ENCODE measurements at regions not wholly inside any gene's neighbourhood (a gene's known extent, or its start where the extent isn't known, plus 50 kb on each side); places are given as distances from the start of the nearest gene placed in this dataset.

DNA sequence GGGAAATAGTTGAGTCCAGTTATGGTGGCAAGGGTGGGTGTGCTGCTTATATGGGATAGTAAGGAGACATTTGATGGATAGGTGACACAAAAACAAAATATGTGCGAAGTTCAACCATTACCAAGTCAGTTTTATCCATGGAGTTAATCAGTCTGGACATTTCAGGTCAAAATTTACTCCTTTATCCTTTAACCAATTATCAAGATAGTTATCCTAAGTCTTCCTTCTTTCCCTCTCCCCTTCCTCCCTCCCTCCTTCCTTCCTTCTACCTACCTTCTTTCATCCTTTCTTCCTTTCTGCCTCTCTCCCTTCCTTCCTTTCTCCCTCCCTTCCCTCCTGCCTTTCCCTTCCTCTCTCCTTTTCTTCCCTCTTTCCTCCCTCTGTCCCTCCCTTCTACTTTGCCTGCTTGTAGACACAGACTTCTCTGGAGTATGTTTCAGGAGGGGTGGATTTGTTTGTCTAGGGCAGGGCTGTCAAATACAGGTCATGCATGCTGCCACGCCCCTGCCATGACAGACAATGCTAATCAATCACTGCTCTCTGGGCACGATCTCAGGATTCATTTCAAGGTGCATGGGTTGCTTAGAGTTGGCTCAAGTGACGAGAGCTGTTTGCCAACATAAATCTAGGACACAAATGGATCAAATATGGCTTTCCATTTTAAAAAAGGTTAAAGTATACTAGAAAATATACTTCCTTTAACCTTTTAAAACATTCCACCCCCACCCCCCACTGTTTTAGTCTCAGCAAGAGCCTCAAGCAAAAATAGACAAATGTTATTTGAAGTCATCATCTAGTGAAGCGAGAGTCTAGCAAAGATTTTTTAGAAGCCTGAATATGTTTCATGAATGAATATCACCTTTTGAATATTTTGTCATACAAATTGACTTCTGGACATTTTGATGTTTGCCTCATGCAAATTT lies 281.6 kb upstream of the CITED2 start:
- peaks cover 6% of the 10 kb centered on the region for H3K9me3 Mint-ChIP-seq
- TF ChIP-seq, protein P1, sequence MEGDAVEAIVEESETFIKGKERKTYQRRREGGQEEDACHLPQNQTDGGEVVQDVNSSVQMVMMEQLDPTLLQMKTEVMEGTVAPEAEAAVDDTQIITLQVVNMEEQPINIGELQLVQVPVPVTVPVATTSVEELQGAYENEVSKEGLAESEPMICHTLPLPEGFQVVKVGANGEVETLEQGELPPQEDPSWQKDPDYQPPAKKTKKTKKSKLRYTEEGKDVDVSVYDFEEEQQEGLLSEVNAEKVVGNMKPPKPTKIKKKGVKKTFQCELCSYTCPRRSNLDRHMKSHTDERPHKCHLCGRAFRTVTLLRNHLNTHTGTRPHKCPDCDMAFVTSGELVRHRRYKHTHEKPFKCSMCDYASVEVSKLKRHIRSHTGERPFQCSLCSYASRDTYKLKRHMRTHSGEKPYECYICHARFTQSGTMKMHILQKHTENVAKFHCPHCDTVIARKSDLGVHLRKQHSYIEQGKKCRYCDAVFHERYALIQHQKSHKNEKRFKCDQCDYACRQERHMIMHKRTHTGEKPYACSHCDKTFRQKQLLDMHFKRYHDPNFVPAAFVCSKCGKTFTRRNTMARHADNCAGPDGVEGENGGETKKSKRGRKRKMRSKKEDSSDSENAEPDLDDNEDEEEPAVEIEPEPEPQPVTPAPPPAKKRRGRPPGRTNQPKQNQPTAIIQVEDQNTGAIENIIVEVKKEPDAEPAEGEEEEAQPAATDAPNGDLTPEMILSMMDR (conservative IDR thresholded peaks at IDR 0.05) = no peak
- DNase-seq (ENCODE audit: low read depth, low spot score) = no peak
- H3K4me3 Mint-ChIP-seq = no peak overlapping the region
- peaks cover 40% of the 10 kb centered on the region for H3K4me1 Mint-ChIP-seq
- no peak overlapping the region for H3K27ac Mint-ChIP-seq (ENCODE audit: unreplicated experiment)
- peaks cover 6% of the 10 kb centered on the region for H3K36me3 Mint-ChIP-seq (ENCODE audit: low read depth)
- H3K27me3 Mint-ChIP-seq (ENCODE audit: low read depth) = no peaks in the 10 kb centered on the region

DNA sequence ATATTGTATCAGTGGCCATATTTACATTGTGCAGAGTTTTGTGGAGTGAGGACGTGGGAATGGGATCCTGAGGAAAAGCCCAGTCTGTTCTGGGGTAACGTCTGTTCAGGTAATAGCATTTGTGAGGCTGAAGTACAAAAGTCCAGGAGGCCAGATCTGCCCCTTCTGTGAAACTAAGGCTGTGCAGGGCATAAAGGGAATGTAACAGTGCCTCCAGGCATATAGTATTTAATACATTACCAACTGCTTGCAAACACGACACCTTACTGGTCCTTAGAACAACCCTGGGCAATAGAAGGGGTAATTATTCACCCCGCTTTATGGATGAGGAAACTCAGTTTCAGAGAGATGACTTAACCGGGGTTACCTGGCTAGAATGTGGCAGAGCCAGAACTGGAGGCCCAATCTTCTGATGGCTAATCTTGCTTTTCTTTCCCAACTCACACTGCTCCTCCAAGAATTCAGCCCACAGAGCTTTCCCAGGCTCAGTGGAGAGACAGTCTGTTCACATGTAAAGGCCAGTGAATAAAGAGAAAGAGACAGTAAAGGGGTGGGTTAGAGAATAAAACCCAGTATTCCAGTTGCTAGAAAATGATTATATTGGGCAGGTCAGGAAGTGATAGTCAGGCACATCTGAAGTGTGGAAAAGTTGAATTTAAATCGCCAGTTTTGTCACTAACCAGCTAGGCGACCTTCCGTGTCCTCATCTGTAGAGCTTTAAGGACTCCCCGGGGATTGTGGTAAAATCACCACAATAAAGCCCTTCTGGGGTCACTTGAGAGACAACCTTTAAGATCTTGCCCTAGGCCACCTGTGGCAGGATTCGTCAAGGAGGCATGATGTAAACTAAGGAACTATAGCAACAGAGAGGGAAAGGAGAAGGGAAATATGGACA lies 280.7 kb upstream of the CITED2 start:
- peaks cover 3% of the 10 kb centered on the region for H3K9me3 Mint-ChIP-seq
- no peak overlapping the region for H3K4me3 Mint-ChIP-seq
- TF ChIP-seq, protein P1 (conservative IDR thresholded peaks at IDR 0.05) = no peak
- H3K36me3 Mint-ChIP-seq (ENCODE audit: low read depth) = peaks cover 2% of the 10 kb centered on the region
- peaks cover 44% of the 10 kb centered on the region for H3K4me1 Mint-ChIP-seq
- H3K27me3 Mint-ChIP-seq (ENCODE audit: low read depth) = no peaks in the 10 kb centered on the region
- H3K27ac Mint-ChIP-seq (ENCODE audit: unreplicated experiment) = peak overlapping the region; percentile 87
- no peak for DNase-seq (ENCODE audit: low read depth, low spot score)

DNA sequence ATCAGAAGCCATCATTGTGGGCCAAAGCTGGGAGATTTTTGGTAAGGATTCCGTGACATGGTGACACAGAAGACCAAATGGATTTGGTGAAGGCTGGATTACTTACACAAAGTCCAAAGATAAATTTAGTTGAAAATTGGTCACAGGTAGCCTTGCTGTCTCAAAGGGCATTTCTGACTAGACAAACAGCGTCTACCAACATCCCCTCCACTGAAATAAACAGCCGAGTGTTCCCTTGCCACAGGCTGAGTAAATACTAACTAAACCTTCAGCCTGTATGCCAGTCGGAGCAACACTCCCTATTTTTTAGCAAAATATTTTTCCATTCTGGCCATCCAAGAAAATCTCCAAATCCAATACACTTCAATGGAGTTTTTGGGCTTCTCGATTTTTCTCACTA lies 279.9 kb upstream of the CITED2 start:
- peaks cover 4% of the 10 kb centered on the region for H3K36me3 Mint-ChIP-seq (ENCODE audit: low read depth)
- TF ChIP-seq, protein P1 (conservative IDR thresholded peaks at IDR 0.05) = no peak
- H3K9me3 Mint-ChIP-seq = peaks cover 3% of the 10 kb centered on the region
- H3K4me3 Mint-ChIP-seq = no peak overlapping the region
- H3K27me3 Mint-ChIP-seq (ENCODE audit: low read depth) = no peaks in the 10 kb centered on the region
- no peak overlapping the region for H3K27ac Mint-ChIP-seq (ENCODE audit: unreplicated experiment)
- no peak for DNase-seq (ENCODE audit: low read depth, low spot score)
- peaks cover 52% of the 10 kb centered on the region for H3K4me1 Mint-ChIP-seq

DNA sequence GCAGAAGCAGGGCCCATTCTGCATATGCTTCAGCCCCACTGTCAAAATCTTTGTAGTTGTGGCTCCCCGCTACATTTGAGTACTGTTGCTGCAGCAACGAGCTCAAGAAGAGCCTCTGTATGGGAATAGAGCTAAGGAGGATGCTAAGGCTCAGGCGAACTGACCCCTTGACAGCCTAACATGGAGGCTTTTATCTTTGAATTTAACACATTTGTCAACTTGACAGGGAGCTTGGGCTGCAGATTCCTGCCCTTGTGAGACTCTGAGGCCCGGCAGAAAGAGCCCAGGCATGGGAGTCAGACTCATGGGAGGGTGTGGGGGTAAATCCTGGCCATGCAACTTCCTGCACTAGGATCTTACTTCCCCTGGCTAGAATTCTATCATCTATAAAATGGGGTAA lies 278.7 kb upstream of the CITED2 start:
- H3K9me3 Mint-ChIP-seq = peaks cover 3% of the 10 kb centered on the region
- peak; percentile 5 for DNase-seq (ENCODE audit: low read depth, low spot score)
- peaks cover 64% of the 10 kb centered on the region for H3K4me1 Mint-ChIP-seq
- peaks cover 4% of the 10 kb centered on the region for H3K36me3 Mint-ChIP-seq (ENCODE audit: low read depth)
- H3K4me3 Mint-ChIP-seq = peak overlapping the region; percentile 17
- H3K27me3 Mint-ChIP-seq (ENCODE audit: low read depth) = no peaks in the 10 kb centered on the region
- peak overlapping the region; percentile 9 for H3K27ac Mint-ChIP-seq (ENCODE audit: unreplicated experiment)
- TF ChIP-seq, protein P1 (conservative IDR thresholded peaks at IDR 0.05) = no peak

DNA sequence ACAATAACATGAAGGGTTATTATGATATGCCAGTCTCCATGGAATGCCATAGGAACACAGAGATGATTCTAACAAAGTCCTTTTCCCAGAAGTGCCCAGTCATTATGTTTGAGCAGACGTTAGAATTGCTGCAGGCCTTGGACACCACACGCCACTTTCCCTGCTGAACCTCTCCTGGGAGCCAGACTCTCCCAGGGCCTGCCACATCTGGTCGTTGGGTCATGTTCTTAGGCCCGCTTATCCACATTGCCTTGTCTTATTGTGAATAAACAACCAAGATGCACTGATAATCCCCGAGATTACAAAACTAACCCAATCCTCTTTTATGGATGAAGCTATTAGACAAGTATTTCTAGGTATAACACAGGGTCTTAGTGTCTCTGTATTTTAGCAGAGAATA lies 276.5 kb upstream of the CITED2 start:
- peaks cover 7% of the 10 kb centered on the region for H3K36me3 Mint-ChIP-seq (ENCODE audit: low read depth)
- H3K4me1 Mint-ChIP-seq = peaks cover 57% of the 10 kb centered on the region
- H3K4me3 Mint-ChIP-seq = no peak overlapping the region
- no peaks in the 10 kb centered on the region for H3K27me3 Mint-ChIP-seq (ENCODE audit: low read depth)
- H3K27ac Mint-ChIP-seq (ENCODE audit: unreplicated experiment) = no peak overlapping the region
- no peak for DNase-seq (ENCODE audit: low read depth, low spot score)
- TF ChIP-seq, protein P1 (conservative IDR thresholded peaks at IDR 0.05) = no peak
- peaks cover 10% of the 10 kb centered on the region for H3K9me3 Mint-ChIP-seq

Measured in neural crest cell (in vitro differentiated cells).